Inflammatory macrophage treated with lipopolysaccharide for 1 hour (primary cell): ENCODE measurements at regions not wholly inside any gene's neighbourhood (a gene's known extent, or its start where the extent isn't known, plus 50 kb on each side); places are given as distances from the start of the nearest gene placed in this dataset.
"Not testable (repeated sequence)": the region's sequence is repeated elsewhere in the genome, so short reads cannot be mapped to it uniquely, and the experiment has no call there.

ENCODE experiments used
- DNase-seq, 2 donors: peaks; one replicate each; pipeline ENCODE4 v3.0.0-alpha.2; 2020 to 2022

- DNase-seq = no peak
Observed at GRCh38 chr11:86749821-86750401, 50.4 kb upstream of the PRSS23 start.

- no peak for DNase-seq
Observed at GRCh38 chr11:86749376-86749775, 51.0 kb upstream of the PRSS23 start.

- DNase-seq = no peak
Observed at GRCh38 chr11:86748296-86748695, 52.0 kb upstream of the PRSS23 start.

GRCh38 chr11:86747801-86748200 is 52.5 kb upstream of the PRSS23 start:
- no peak for DNase-seq

- no peak for DNase-seq
Observed at GRCh38 chr11:86746514-86746913, 53.8 kb upstream of the PRSS23 start.

GRCh38 chr11:86745571-86745970 is 54.8 kb upstream of the PRSS23 start:
- no peak for DNase-seq

- DNase-seq = peak; percentile 87 to 96
Observed at GRCh38 chr11:86743223-86744118, 56.9 kb upstream of the PRSS23 start.

GRCh38 chr11:86741839-86742805 is 58.2 kb upstream of the PRSS23 start:
- DNase-seq = no peak

GRCh38 chr11:86741484-86741835 is 58.9 kb upstream of the PRSS23 start:
- DNase-seq = no peak

- DNase-seq = peak; percentile 84 to 88
Observed at GRCh38 chr11:86740628-86741483, 59.5 kb upstream of the PRSS23 start.

GRCh38 chr11:86738568-86738967 is 61.8 kb upstream of the PRSS23 start:
- no peak for DNase-seq

GRCh38 chr11:86737737-86738136 is 62.6 kb upstream of the PRSS23 start:
- DNase-seq = no peak

- DNase-seq = no peak
Observed at GRCh38 chr11:86737230-86737629, 63.1 kb upstream of the PRSS23 start.

GRCh38 chr11:86736291-86737143 is 63.8 kb upstream of the PRSS23 start:
- no peak for DNase-seq

GRCh38 chr11:86735451-86736290 is 63.3 kb upstream of the ME3 start:
- no peak for DNase-seq

- DNase-seq = not testable (repeated sequence)
Observed at GRCh38 chr11:86732739-86733138, 60.3 kb upstream of the ME3 start.

- DNase-seq = not testable (repeated sequence)
Observed at GRCh38 chr11:86732286-86732685, 59.9 kb upstream of the ME3 start.

- not testable (repeated sequence) for DNase-seq
Observed at GRCh38 chr11:86729576-86729975, 57.2 kb upstream of the ME3 start.

GRCh38 chr11:86728562-86728961 is 56.1 kb upstream of the ME3 start:
- no peak for DNase-seq

- DNase-seq = no peak
Observed at GRCh38 chr11:86726770-86727504, 54.5 kb upstream of the ME3 start.
